Activated naive CD4-positive, alpha-beta T cell treated with anti-CD3 and anti-CD28 coated beads, Interleukin-2, amount 50 U/mL, for 24 hours (primary cell): ENCODE measurements at regions not wholly inside any gene's neighbourhood (a gene's known extent, or its start where the extent isn't known, plus 50 kb on each side); places are given as distances from the start of the nearest gene placed in this dataset.
A peak's percentile ranks its signal among the peaks of the same experiment; 100 is the strongest.

Experiments used
- H3K27ac Mint-ChIP-seq: one replicate; pipeline ENCODE4 v1.8.0; 2021; ENCODE audit warnings: mild to moderate bottlenecking, mixed read lengths
- H3K27me3 Mint-ChIP-seq: one replicate; pipeline ENCODE4 v1.8.0; 2021; ENCODE audit warnings: mixed read lengths
- H3K36me3 Mint-ChIP-seq: one replicate; pipeline ENCODE4 v1.8.0; 2021; ENCODE audit warnings: mixed read lengths
- H3K4me1 Mint-ChIP-seq: one replicate; pipeline ENCODE4 v1.8.0; 2021; ENCODE audit warnings: mixed read lengths
- H3K4me3 Mint-ChIP-seq: one replicate; pipeline ENCODE4 v1.8.0; 2021; ENCODE audit warnings: mild to moderate bottlenecking, mixed read lengths
- H3K9me3 Mint-ChIP-seq: one replicate; pipeline ENCODE4 v1.8.0; 2021; ENCODE audit warnings: mixed read lengths

DNA sequence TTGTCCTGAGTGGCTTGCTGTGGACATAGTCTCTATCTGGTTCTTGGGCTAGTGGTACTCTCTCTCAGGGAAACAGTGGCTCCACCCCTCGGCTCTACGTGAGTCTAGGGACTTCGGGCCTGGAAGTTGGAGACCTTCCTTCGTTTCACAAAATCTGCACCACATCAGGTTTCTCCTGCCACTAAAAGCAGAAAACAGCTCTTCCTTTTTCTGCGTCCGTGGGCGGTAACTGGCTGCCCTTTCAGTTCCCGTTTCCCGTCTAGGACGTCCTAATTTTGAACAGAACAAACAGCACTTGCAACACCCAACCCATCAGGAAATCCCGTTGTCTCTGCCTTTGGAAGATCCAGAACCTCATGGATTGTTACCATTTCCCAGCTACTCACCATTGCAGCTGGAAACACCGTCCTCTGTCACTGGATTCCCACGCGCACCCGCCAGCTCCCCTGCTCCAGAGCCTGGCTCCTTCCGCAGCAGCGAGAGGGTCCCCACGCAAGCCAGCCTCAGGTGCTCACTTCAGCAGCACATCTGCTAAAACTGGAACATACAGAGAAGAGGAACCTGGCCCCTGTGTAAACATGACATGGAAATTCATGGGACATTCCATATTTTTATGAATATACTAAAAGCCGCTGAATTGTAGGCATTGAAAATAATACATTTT is 311.4 kb upstream of the AKR1E2 start:
- no peaks in the 10 kb centered on the region for H3K36me3 Mint-ChIP-seq
- H3K4me1 Mint-ChIP-seq = no peaks in the 10 kb centered on the region
- no peak overlapping the region for H3K27ac Mint-ChIP-seq
- no peaks in the 10 kb centered on the region for H3K9me3 Mint-ChIP-seq
- H3K4me3 Mint-ChIP-seq = no peak overlapping the region
- peaks cover 7% of the 10 kb centered on the region for H3K27me3 Mint-ChIP-seq

GRCh38 chr10:4512671-4513240 is 313.3 kb upstream of the AKR1E2 start:
- no peaks in the 10 kb centered on the region for H3K9me3 Mint-ChIP-seq
- no peaks in the 10 kb centered on the region for H3K36me3 Mint-ChIP-seq
- H3K4me3 Mint-ChIP-seq = no peak overlapping the region
- peaks cover 7% of the 10 kb centered on the region for H3K27me3 Mint-ChIP-seq
- H3K4me1 Mint-ChIP-seq = no peaks in the 10 kb centered on the region
- H3K27ac Mint-ChIP-seq = no peak overlapping the region

DNA sequence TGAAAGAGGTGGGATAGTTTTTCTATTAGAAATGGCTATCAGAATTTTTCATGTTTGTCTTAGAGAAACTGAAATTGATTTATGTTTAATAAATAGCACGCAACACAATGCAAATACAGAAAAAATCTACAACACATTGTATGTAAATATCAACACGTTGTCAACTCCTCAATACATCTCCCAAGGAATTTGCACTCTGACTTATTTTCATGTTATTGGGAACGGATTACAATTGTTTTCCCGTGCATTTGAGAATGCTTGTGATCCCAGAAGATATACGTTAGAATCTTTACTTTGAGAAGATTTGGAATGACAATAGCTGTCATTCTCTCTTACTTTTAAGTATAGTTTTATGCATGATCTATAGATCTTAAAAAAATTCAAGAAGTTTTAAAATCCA is 313.8 kb upstream of the AKR1E2 start:
- Mint-ChIP-seq H3K9me3 (no peaks in the 10 kb centered on the region), H3K27me3 (peaks cover 7% of the 10 kb centered on the region), H3K4me3 (no peak overlapping the region), H3K36me3 (no peaks in the 10 kb centered on the region), H3K4me1 (no peaks in the 10 kb centered on the region), H3K27ac (no peak overlapping the region)

GRCh38 chr10:4511509-4511908 is 314.5 kb upstream of the AKR1E2 start:
- H3K36me3 Mint-ChIP-seq = no peaks in the 10 kb centered on the region

DNA sequence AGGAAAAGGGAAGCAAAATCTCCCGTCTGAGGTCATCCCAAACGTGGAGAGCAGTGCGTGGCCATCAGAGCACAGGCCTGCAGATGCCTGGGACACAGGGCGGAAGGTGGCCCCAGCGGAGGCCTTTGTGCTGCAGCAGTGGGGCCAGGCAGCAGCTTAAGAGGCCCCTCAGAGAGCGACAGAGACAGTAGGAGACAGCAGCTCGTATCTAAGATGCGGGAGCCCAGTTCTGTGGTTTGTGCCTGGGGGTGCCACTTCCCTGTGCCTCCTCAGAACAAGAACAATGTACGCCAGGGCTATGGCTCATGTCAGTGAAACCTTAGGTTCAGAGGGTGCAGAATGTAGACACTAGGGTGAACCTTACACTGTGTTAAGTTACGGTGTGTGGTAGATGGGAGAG is 316.6 kb upstream of the AKR1E2 start:
- Mint-ChIP-seq H3K9me3 (no peaks in the 10 kb centered on the region), H3K36me3 (no peaks in the 10 kb centered on the region), H3K27ac (no peak overlapping the region), H3K27me3 (peaks cover 4% of the 10 kb centered on the region), H3K4me1 (no peaks in the 10 kb centered on the region), H3K4me3 (no peak overlapping the region)

More at GRCh38 chr10:4511509-4511908, 314.5 kb upstream of the AKR1E2 start:
- peaks cover 7% of the 10 kb centered on the region for H3K27me3 Mint-ChIP-seq
- H3K27ac Mint-ChIP-seq = no peak overlapping the region
- H3K4me1 Mint-ChIP-seq = no peaks in the 10 kb centered on the region
- H3K4me3 Mint-ChIP-seq = no peak overlapping the region
- H3K9me3 Mint-ChIP-seq = no peaks in the 10 kb centered on the region

GRCh38 chr10:4506095-4506494 is 319.9 kb upstream of the AKR1E2 start:
- Mint-ChIP-seq H3K36me3 (no peaks in the 10 kb centered on the region), H3K4me3 (no peak overlapping the region), H3K27ac (no peak overlapping the region), H3K9me3 (no peaks in the 10 kb centered on the region), H3K4me1 (no peaks in the 10 kb centered on the region), H3K27me3 (no peaks in the 10 kb centered on the region)

- Mint-ChIP-seq H3K9me3 (no peaks in the 10 kb centered on the region), H3K4me1 (no peaks in the 10 kb centered on the region), H3K27me3 (no peaks in the 10 kb centered on the region), H3K4me3 (no peak overlapping the region), H3K27ac (no peak overlapping the region), H3K36me3 (no peaks in the 10 kb centered on the region)
Observed at GRCh38 chr10:4504550-4504949, 321.5 kb upstream of the AKR1E2 start.

- Mint-ChIP-seq H3K4me1 (no peaks in the 10 kb centered on the region), H3K9me3 (no peaks in the 10 kb centered on the region), H3K27ac (peak overlapping the region; percentile 27)
Observed at GRCh38 chr10:4503076-4503475, 322.9 kb upstream of the AKR1E2 start.

DNA sequence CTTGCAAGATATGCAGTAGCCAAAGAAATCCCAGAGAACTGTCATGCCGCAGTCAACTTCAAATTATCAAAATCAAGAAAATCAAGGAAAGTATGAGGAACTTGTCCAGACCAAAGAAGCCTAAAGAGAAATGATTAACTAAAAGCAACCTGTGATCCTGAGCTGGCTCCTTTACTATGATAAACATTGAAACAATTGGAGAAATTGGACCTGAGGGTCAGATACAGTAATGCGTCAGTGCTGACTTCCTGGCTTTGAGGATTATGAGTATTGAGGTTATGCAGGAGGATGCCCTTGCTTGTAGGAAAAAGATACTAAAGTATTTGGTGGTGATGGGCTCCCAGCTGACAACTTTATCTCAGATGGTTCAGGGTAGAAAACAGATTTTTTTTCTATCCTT is 324.7 kb upstream of the AKR1E2 start:
- no peak overlapping the region for H3K27ac Mint-ChIP-seq
- H3K4me1 Mint-ChIP-seq = no peaks in the 10 kb centered on the region
- no peaks in the 10 kb centered on the region for H3K9me3 Mint-ChIP-seq
- H3K27me3 Mint-ChIP-seq = no peaks in the 10 kb centered on the region
- H3K4me3 Mint-ChIP-seq = no peak overlapping the region
- H3K36me3 Mint-ChIP-seq = no peaks in the 10 kb centered on the region

More at GRCh38 chr10:4503076-4503475, 322.9 kb upstream of the AKR1E2 start:
- no peaks in the 10 kb centered on the region for H3K27me3 Mint-ChIP-seq
- no peak overlapping the region for H3K4me3 Mint-ChIP-seq
- no peaks in the 10 kb centered on the region for H3K36me3 Mint-ChIP-seq

- Mint-ChIP-seq H3K9me3 (no peaks in the 10 kb centered on the region), H3K27ac (no peak overlapping the region), H3K4me1 (no peaks in the 10 kb centered on the region), H3K27me3 (no peaks in the 10 kb centered on the region), H3K36me3 (no peaks in the 10 kb centered on the region), H3K4me3 (no peak overlapping the region)
Observed at GRCh38 chr10:4498711-4499251, 327.2 kb upstream of the AKR1E2 start.

DNA sequence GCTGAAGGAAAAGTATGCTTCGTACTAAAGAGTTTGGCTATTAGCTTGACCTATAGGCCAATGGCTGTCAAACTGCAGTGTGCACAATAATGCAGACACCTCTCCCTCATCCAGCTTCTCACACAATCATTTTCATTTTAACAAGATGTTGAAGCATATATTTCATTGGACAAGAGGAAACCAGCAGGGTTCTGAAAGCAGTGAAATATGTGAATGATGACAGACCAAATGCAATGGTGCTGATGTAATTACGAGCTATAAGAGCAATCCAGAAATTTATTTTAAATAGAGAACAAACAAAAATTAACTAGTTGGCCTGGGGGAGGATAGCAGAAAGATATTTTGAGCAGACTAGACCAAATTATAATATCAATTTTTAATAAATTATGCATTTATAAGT is 331.5 kb upstream of the AKR1E2 start:
- Mint-ChIP-seq H3K4me3 (no peak overlapping the region), H3K36me3 (no peaks in the 10 kb centered on the region), H3K9me3 (no peaks in the 10 kb centered on the region), H3K4me1 (no peaks in the 10 kb centered on the region), H3K27ac (no peak overlapping the region), H3K27me3 (peaks cover 5% of the 10 kb centered on the region)

GRCh38 chr10:4492202-4492601 is 333.8 kb upstream of the AKR1E2 start:
- Mint-ChIP-seq H3K36me3 (no peaks in the 10 kb centered on the region), H3K27ac (peak overlapping the region; percentile 3), H3K9me3 (no peaks in the 10 kb centered on the region), H3K4me1 (no peaks in the 10 kb centered on the region), H3K27me3 (peaks cover 10% of the 10 kb centered on the region), H3K4me3 (no peak overlapping the region)

DNA sequence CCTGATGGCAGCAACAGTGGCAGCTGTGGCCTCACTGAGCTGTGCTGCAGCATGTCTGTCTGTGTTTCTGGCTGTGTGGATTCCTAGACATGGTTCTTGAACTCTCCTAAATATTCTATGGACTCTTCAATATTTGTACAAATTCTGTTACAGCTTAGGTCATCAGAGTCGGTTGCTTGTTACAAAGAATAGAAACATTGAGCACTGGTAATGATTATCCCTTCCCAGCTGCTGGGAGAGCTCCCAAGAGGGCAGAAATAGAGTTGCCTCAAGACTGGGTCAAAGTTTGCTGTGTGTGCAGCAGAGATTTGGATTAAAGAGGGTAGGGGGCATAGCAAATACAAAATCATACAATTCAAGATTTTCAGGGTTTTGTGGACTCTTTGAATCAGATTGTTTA is 337.1 kb upstream of the AKR1E2 start:
- H3K4me1 Mint-ChIP-seq = no peaks in the 10 kb centered on the region
- no peaks in the 10 kb centered on the region for H3K9me3 Mint-ChIP-seq
- H3K4me3 Mint-ChIP-seq = no peak overlapping the region
- H3K27me3 Mint-ChIP-seq = peaks cover 10% of the 10 kb centered on the region
- H3K36me3 Mint-ChIP-seq = no peaks in the 10 kb centered on the region
- no peak overlapping the region for H3K27ac Mint-ChIP-seq

DNA sequence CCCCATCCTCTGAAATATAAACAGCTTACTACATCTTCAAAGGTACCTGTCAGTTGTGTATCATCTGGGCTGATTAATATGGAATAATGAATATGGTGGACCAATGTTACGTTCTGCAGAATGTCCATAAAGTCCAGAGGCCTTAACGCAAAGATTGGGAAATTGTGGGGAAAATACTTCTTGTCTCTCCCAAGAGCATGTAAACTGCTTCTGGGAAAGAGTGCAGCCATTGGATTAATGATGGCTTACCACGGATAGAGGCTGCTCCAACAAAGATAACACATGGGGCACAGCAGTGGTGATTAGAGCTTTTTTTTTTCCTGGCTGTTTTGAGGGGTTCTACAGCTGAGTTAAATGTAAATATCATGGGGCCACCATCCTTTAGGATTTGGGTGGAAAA is 340.4 kb upstream of the AKR1E2 start:
- Mint-ChIP-seq H3K36me3 (no peaks in the 10 kb centered on the region), H3K4me3 (no peak overlapping the region), H3K27ac (no peak overlapping the region), H3K4me1 (peaks cover 13% of the 10 kb centered on the region), H3K27me3 (peaks cover 6% of the 10 kb centered on the region), H3K9me3 (no peaks in the 10 kb centered on the region)

DNA sequence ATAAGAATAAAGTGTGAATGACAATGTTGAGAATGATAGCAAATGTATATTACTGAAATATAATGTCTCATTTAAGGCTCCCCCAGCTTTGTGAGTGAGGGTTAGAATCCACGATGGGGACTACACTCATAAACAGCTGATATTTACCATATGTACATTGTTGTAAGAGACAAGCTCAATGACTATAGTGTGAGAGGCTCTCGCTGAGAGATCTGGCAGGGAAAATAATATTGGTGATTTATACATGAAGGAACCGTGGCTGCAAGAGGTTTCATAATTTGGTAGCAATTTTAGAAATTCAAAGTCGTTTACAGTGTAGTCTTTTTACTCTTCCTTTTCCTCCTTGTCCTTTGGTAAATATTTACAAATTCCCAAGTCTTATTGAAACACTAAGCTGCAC is 342.2 kb upstream of the AKR1E2 start:
- Mint-ChIP-seq H3K27me3 (peaks cover 2% of the 10 kb centered on the region), H3K36me3 (no peaks in the 10 kb centered on the region), H3K27ac (no peak overlapping the region), H3K4me3 (no peak overlapping the region), H3K4me1 (peaks cover 13% of the 10 kb centered on the region), H3K9me3 (no peaks in the 10 kb centered on the region)

DNA sequence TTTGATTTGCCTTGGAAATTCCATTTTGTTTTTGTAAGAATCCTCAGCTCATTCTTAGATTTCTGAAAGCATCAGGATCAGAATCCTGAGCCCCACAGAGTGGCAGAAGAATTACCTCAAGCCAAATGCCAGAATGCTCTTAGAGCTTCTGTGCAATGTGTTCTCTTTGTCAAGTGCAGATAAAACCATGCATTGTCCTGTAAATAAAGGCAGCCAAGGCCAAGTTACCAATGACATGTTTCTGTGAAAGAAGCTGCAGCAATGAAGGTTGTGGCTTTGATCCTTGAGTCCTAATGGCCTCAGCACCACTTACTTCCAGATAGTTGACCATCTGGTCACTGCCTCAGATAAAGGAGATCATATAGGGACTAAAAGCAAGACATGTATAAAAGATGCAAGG is 343.3 kb upstream of the AKR1E2 start:
- no peak overlapping the region for H3K27ac Mint-ChIP-seq
- no peak overlapping the region for H3K4me3 Mint-ChIP-seq
- no peaks in the 10 kb centered on the region for H3K36me3 Mint-ChIP-seq
- H3K9me3 Mint-ChIP-seq = no peaks in the 10 kb centered on the region
- H3K27me3 Mint-ChIP-seq = peaks cover under 1% of the 10 kb centered on the region
- H3K4me1 Mint-ChIP-seq = peaks cover 13% of the 10 kb centered on the region

GRCh38 chr10:4481192-4481591 is 344.8 kb upstream of the AKR1E2 start:
- no peaks in the 10 kb centered on the region for H3K27me3 Mint-ChIP-seq
- H3K4me3 Mint-ChIP-seq = no peak overlapping the region
- H3K36me3 Mint-ChIP-seq = no peaks in the 10 kb centered on the region
- H3K9me3 Mint-ChIP-seq = no peaks in the 10 kb centered on the region
- H3K4me1 Mint-ChIP-seq = peaks cover 13% of the 10 kb centered on the region
- H3K27ac Mint-ChIP-seq = peak overlapping the region; percentile 78
